ENCODE measurements at regions not wholly inside any gene's neighbourhood (a gene's known extent, or its start where the extent isn't known, plus 50 kb on each side); places are given as distances from the start of the nearest gene placed in this dataset.

DNA sequence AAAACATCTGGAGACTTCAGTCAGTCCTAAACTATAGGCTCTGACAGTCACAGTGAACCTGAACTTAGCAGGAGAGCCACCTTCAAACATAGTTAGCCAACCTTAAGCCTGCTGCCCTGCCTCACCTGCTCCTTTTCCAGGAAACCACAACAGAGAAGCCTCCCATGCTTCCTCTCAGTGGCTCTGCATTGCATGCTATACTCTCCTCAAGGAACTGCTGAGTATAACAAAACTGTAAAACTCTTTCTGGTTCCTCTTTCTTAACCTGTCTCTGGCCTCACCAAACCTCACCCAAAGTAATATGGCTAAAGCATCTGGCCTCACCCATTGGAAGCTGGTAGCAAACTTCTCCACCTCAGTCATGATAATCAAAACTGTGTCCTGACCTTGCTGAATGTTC lies 122.1 kb downstream of the ANKRD50 start:
- no peak for TF ChIP-seq EZH2 (optimal IDR thresholded peaks at IDR 0.05; ENCODE audit: low read depth, low read length)
- TF ChIP-seq, protein P1, sequence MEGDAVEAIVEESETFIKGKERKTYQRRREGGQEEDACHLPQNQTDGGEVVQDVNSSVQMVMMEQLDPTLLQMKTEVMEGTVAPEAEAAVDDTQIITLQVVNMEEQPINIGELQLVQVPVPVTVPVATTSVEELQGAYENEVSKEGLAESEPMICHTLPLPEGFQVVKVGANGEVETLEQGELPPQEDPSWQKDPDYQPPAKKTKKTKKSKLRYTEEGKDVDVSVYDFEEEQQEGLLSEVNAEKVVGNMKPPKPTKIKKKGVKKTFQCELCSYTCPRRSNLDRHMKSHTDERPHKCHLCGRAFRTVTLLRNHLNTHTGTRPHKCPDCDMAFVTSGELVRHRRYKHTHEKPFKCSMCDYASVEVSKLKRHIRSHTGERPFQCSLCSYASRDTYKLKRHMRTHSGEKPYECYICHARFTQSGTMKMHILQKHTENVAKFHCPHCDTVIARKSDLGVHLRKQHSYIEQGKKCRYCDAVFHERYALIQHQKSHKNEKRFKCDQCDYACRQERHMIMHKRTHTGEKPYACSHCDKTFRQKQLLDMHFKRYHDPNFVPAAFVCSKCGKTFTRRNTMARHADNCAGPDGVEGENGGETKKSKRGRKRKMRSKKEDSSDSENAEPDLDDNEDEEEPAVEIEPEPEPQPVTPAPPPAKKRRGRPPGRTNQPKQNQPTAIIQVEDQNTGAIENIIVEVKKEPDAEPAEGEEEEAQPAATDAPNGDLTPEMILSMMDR (IDR thresholded peaks at IDR 0.05; ENCODE audit: low read length) = no peak

Measured in MM.1S (cell line).